HG03439 (cell line): ENCODE measurements at regions not wholly inside any gene's neighbourhood (a gene's known extent, or its start where the extent isn't known, plus 50 kb on each side); places are given as distances from the start of the nearest gene placed in this dataset.
"Not testable (repeated sequence)": the region's sequence is repeated elsewhere in the genome, so short reads cannot be mapped to it uniquely, and the experiment has no call there.

Experiments
- ATAC-seq: cut with Tn5 transposase; IDR thresholded peaks from one replicate; pipeline ENCODE4 v1.9.1; 2021; ENCODE audit warnings: mild to moderate bottlenecking, moderate library complexity; ENCODE audit not compliant: unreplicated experiment

GRCh38 chr2:160550048-160550447 lies 56.4 kb upstream of the RBMS1 start:
- ATAC-seq: no peak

- ATAC-seq: no peak
Observed at GRCh38 chr2:160551259-160551658, 57.7 kb upstream of the RBMS1 start.

- ATAC-seq: no peak
Observed at GRCh38 chr2:160555420-160556071, 61.9 kb upstream of the RBMS1 start.

- ATAC-seq: no peak
Observed at GRCh38 chr2:160557903-160558302, 64.3 kb upstream of the RBMS1 start.

GRCh38 chr2:160558531-160558930 lies 64.9 kb upstream of the RBMS1 start:
- no peak for ATAC-seq

- no peak for ATAC-seq
Observed at GRCh38 chr2:160561551-160562295, 68.1 kb upstream of the RBMS1 start.

GRCh38 chr2:160562730-160563129 lies 69.1 kb upstream of the RBMS1 start:
- ATAC-seq: no peak

GRCh38 chr2:160564591-160564990 lies 71.0 kb upstream of the RBMS1 start:
- ATAC-seq: no peak

- ATAC-seq: no peak
Observed at GRCh38 chr2:160565099-160565845, 71.7 kb upstream of the RBMS1 start.

- no peak for ATAC-seq
Observed at GRCh38 chr2:160566717-160567116, 73.1 kb upstream of the RBMS1 start.

GRCh38 chr2:160568856-160569255 lies 75.2 kb upstream of the RBMS1 start:
- ATAC-seq: no peak

GRCh38 chr2:160570376-160570775 lies 76.8 kb upstream of the RBMS1 start:
- no peak for ATAC-seq

GRCh38 chr2:160574468-160575140 lies 81.0 kb upstream of the RBMS1 start:
- no peak for ATAC-seq

GRCh38 chr2:160575368-160575767 lies 81.8 kb upstream of the RBMS1 start:
- no peak for ATAC-seq

- ATAC-seq: no peak
Observed at GRCh38 chr2:160576054-160576499, 82.5 kb upstream of the RBMS1 start.

GRCh38 chr2:160577081-160577480 lies 83.5 kb upstream of the RBMS1 start:
- not testable (repeated sequence) for ATAC-seq

- ATAC-seq: no peak
Observed at GRCh38 chr2:160581035-160581434, 87.4 kb upstream of the RBMS1 start.

GRCh38 chr2:160581448-160581847 lies 87.8 kb upstream of the RBMS1 start:
- no peak for ATAC-seq

GRCh38 chr2:160582081-160582480 lies 88.5 kb upstream of the RBMS1 start:
- ATAC-seq: no peak

GRCh38 chr2:160582490-160583145 lies 89.0 kb upstream of the RBMS1 start:
- no peak for ATAC-seq

- ATAC-seq: no peak
Observed at GRCh38 chr2:160583146-160583535, 89.5 kb upstream of the RBMS1 start.
